GM12873 (cell line): ENCODE measurements at regions not wholly inside any gene's neighbourhood (a gene's known extent, or its start where the extent isn't known, plus 50 kb on each side); places are given as distances from the start of the nearest gene placed in this dataset.

Experiments used
- CTCF ChIP-seq: IDR thresholded peaks from 2 replicates; pipeline ENCODE4 v1.5.1; 2012; ENCODE audit warnings: low read depth, mild to moderate bottlenecking, moderate library complexity, low read length, control low read depth; ENCODE audit not compliant: insufficient read depth; ENCODE audit errors: missing control alignments

DNA sequence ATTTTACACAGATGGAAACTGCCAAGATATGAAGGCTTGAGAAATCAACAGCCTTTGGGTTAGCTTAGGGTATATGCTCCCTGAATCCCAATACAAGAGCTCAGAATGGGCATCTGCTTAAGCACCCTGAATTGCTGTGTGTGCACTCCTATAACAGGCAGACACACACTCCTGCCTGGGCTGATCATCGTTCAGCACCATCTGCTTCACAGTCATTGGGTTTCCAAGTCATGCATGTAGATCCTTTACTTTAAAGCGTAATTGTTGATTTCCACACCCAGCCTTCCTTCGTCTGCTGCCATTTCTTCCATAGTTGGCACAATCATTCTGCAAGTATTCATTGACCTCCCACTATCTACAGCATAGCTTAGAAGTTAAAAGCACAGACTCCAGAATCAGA is 263.5 kb downstream of the CBLN4 start:
- no peak for TF ChIP-seq CTCF

DNA sequence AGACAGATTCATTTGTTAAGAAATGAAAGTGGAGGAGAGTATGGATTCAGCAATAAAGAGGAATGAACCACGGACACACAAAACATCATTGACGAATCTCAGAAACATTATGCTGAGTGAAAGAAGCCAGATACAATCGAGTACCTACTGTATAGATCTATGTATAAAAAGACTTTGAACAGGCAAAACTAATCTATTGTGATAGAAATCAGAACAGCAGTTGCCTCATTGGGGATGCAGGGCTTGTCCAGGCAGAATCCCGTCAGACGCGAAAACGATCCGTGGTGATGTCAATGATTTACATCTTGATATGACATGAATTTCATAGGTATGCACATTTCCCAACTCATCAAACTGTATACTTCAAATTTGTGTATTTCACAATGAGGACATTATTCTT is 265.2 kb downstream of the CBLN4 start:
- TF ChIP-seq CTCF = no peak

GRCh38 chr20:55730321-55730720 is 275.0 kb downstream of the CBLN4 start:
- TF ChIP-seq CTCF = no peak

- TF ChIP-seq CTCF = no peak
Measured at GRCh38 chr20:55714736-55715135, 290.6 kb downstream of the CBLN4 start.

DNA sequence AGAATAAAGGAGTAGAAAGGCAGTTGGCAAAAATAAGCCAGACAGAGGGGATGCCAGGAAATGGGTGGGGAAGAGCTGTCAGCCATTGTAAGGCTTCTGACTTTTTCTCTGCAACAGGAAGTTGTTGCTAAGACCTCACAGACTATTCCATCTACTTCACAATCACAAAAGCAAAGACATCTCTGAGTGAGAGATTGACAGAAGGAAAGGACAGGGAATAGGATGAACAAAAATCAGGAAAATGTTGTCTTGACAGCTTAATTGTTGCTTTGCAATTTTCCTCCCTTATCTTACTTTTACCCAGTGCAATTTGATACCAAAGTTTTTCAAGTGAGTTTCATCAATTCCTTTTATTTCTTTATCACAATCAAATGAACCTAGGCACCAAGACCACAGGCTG is 291.2 kb downstream of the CBLN4 start:
- no peak for TF ChIP-seq CTCF

DNA sequence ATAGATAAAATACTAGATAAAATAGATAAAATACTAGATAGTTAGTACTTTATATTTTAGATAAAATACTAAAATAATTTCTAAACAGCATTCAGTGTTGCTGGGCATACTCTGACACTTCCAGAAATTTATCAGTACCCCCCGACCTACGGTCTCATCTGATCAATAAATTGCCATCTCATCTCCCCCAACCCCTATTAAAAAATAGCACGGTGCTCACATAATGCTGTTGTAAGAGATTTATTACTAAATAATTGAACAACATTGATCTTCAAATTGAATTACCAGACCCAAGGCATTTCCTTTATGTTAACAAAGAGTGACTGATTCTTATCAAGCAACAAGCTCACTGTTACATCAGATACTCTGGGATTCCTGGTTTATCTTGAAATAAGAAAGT is 300.9 kb downstream of the CBLN4 start:
- no peak for TF ChIP-seq CTCF

- TF ChIP-seq CTCF = no peak
Measured at GRCh38 chr20:55701467-55701866, 303.9 kb downstream of the CBLN4 start.

DNA sequence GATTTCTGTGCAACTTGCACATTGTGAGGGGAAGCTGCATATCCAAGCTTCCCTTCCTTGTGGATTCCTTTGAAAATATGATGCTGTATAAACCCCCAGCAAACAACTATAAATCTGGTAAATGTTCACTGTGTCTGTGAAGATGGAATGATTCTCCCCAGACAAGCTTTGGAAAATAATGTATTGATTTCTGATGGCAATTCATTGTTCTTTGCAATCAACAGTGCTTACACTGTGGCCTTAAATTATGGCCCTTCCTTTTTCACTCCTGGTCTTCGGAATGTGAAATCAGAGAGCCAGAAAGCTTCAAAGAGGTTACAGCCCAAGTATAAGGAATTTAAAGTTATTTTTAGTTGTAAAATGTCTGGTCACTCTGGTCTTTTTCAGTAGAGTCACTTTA is 308.8 kb downstream of the CBLN4 start:
- TF ChIP-seq CTCF = no peak
